ENCODE measurements at regions not wholly inside any gene's neighbourhood (a gene's known extent, or its start where the extent isn't known, plus 50 kb on each side); places are given as distances from the start of the nearest gene placed in this dataset.

GRCh38 chr16:72285324-72285723 lies 113.4 kb upstream of the PMFBP1 start:
- no peak for DNase-seq
- no peak overlapping the region for H3K4me3 Mint-ChIP-seq
- no peak overlapping the region for H3K27ac Mint-ChIP-seq
- no peak for TF ChIP-seq CTCF (IDR thresholded peaks at IDR 0.05)
- peaks cover 44% of the 10 kb centered on the region for H3K4me1 Mint-ChIP-seq (ENCODE audit: low read depth)
- peaks cover 28% of the 10 kb centered on the region for H3K36me3 Mint-ChIP-seq (ENCODE audit: low read depth)
- H3K9me3 Mint-ChIP-seq = no peaks in the 10 kb centered on the region
- H3K27me3 Mint-ChIP-seq (ENCODE audit: insufficient read depth) = no peaks in the 10 kb centered on the region; the same call in 1 of the 2 replicates

GRCh38 chr16:72284042-72284789 lies 112.3 kb upstream of the PMFBP1 start:
- no peak overlapping the region for H3K4me3 Mint-ChIP-seq
- no peak for TF ChIP-seq CTCF (IDR thresholded peaks at IDR 0.05)
- no peak for DNase-seq
- H3K36me3 Mint-ChIP-seq (ENCODE audit: low read depth) = peaks cover 28% of the 10 kb centered on the region
- H3K9me3 Mint-ChIP-seq = no peaks in the 10 kb centered on the region
- H3K27me3 Mint-ChIP-seq (ENCODE audit: insufficient read depth) = no peaks in the 10 kb centered on the region; the same call in 1 of the 2 replicates
- peaks cover 33% of the 10 kb centered on the region for H3K4me1 Mint-ChIP-seq (ENCODE audit: low read depth)
- H3K27ac Mint-ChIP-seq = no peak overlapping the region

GRCh38 chr16:72282362-72282761 lies 110.4 kb upstream of the PMFBP1 start:
- no peak for TF ChIP-seq CTCF (IDR thresholded peaks at IDR 0.05)
- Mint-ChIP-seq H3K4me1 (ENCODE audit: low read depth) (peaks cover 18% of the 10 kb centered on the region), H3K9me3 (no peaks in the 10 kb centered on the region), H3K36me3 (ENCODE audit: low read depth) (peaks cover 22% of the 10 kb centered on the region), H3K4me3 (no peak overlapping the region), H3K27me3 (ENCODE audit: insufficient read depth) (no peaks in the 10 kb centered on the region; the same call in 1 of the 2 replicates), H3K27ac (no peak overlapping the region)
- DNase-seq = no peak

GRCh38 chr16:72278301-72278700 lies 106.3 kb upstream of the PMFBP1 start:
- H3K27ac Mint-ChIP-seq = no peak overlapping the region
- DNase-seq = no peak
- TF ChIP-seq CTCF (IDR thresholded peaks at IDR 0.05) = no peak
- no peaks in the 10 kb centered on the region for H3K27me3 Mint-ChIP-seq (ENCODE audit: insufficient read depth)
- H3K36me3 Mint-ChIP-seq (ENCODE audit: low read depth) = 0 out of 2 replicates have a peak, but pooled peaks cover 6% of the 10 kb centered on the region
- H3K4me3 Mint-ChIP-seq = no peak overlapping the region
- no peaks in the 10 kb centered on the region for H3K9me3 Mint-ChIP-seq
- no peaks in the 10 kb centered on the region for H3K4me1 Mint-ChIP-seq (ENCODE audit: low read depth)

GRCh38 chr16:72277749-72278148 lies 105.8 kb upstream of the PMFBP1 start:
- Mint-ChIP-seq H3K4me3 (no peak overlapping the region), H3K36me3 (ENCODE audit: low read depth) (0 out of 2 replicates have a peak, but pooled peaks cover 3% of the 10 kb centered on the region), H3K27ac (no peak overlapping the region), H3K4me1 (ENCODE audit: low read depth) (no peaks in the 10 kb centered on the region), H3K27me3 (ENCODE audit: insufficient read depth) (no peaks in the 10 kb centered on the region), H3K9me3 (no peaks in the 10 kb centered on the region)
- no peak for DNase-seq
- no peak for TF ChIP-seq CTCF (IDR thresholded peaks at IDR 0.05)

All from HFFc6 (cell line).